Upper lobe of left lung (tissue), 4 donors: ENCODE measurements at regions not wholly inside any gene's neighbourhood (a gene's known extent, or its start where the extent isn't known, plus 50 kb on each side); places are given as distances from the start of the nearest gene placed in this dataset.

Source experiments
- CTCF ChIP-seq, 6 experiments: fragments of 450-650 bp in 4 of 6; fragments of 200-600 bp in 2 of 6; sonication (generic) in 2 of 6; IDR thresholded peaks; one replicate each; pipeline ENCODE4 v1.5.1; 2016 to 2019; ENCODE audit warnings: antibody characterized with exemption in 6 of 6
- EP300 ChIP-seq, 4 donors: sonication (generic); formaldehyde crosslinking; IDR thresholded peaks; one replicate each; pipeline ENCODE4 v1.5.1; 2017; ENCODE audit warnings: antibody characterized with exemption in 4 of 4, control low read depth in 2 of 4
- POLR2A ChIP-seq, 4 donors: fragments of 450-650 bp; IDR thresholded peaks; one replicate each; pipeline ENCODE4 v1.5.1; 2016 to 2017; ENCODE audit warnings: antibody characterized with exemption in 4 of 4, mild to moderate bottlenecking in 2 of 4

DNA sequence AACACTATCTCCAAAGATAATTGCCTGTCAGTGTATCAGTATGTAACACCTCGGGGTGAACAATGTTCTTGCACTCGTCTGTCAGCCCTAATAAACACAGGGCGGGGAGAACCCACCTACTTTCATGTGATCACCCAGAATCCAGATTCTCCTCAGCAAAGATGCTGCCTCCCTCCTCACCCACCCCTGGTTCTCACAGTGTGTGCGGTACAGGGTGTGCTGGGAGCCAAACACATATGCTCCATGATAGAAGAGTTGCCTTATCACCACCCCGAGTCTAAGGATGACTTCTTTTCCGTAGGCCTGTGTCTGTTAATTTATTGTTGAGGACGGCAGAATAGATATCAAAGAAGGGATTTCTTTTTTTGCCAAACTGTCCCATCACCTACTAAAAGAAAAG lies 206.1 kb downstream of the TLE3 start:
- TF ChIP-seq EP300 (IDR thresholded peaks at IDR 0.05) (no peak), CTCF (IDR thresholded peaks at IDR 0.05) (no peak), POLR2A (IDR thresholded peaks at IDR 0.05) (no peak)
